Loucy (cell line): ENCODE measurements at regions not wholly inside any gene's neighbourhood (a gene's known extent, or its start where the extent isn't known, plus 50 kb on each side); places are given as distances from the start of the nearest gene placed in this dataset.

Experiments
- H2AFZ ChIP-seq: fragments of 200-600 bp; sonication (generic); 2 replicates; pipeline ENCODE4 v1.6.0; 2016; ENCODE audit warnings: antibody characterized with exemption, mild to moderate bottlenecking, low read length, moderate library complexity
- H3F3A ChIP-seq: fragments of 200-600 bp; 2 replicates; pipeline ENCODE4 v1.6.0; 2016; ENCODE audit warnings: antibody characterized with exemption, low read depth, mild to moderate bottlenecking
- H3K27me3 ChIP-seq: fragments of 200-600 bp; sonication (generic); 2 replicates; pipeline ENCODE4 v1.6.1; 2014; ENCODE audit warnings: low read length, mild to moderate bottlenecking; ENCODE audit not compliant: insufficient read depth, poor library complexity, severe bottlenecking
- H3K36me3 ChIP-seq: fragments of 200-600 bp; sonication (generic); 2 replicates; pipeline ENCODE4 v1.6.1; 2016; ENCODE audit warnings: low read length; ENCODE audit not compliant: insufficient read depth
- H3K4me1 ChIP-seq: fragments of 200-600 bp; sonication (generic); 2 replicates; pipeline ENCODE4 v1.5.1; 2014; ENCODE audit warnings: low read length, mild to moderate bottlenecking; ENCODE audit not compliant: insufficient read depth, poor library complexity, severe bottlenecking
- H3K4me2 ChIP-seq: fragments of 200-600 bp; sonication (generic); 2 replicates; pipeline ENCODE4 v1.6.0; 2014; ENCODE audit warnings: antibody characterized with exemption, low read length, low read depth, mild to moderate bottlenecking; ENCODE audit not compliant: poor library complexity, severe bottlenecking
- H3K4me3 ChIP-seq: fragments of 200-600 bp; sonication (generic); 2 replicates; pipeline ENCODE4 v1.5.1; 2014; ENCODE audit warnings: low read length, mild to moderate bottlenecking, mixed read lengths; ENCODE audit not compliant: poor library complexity, severe bottlenecking
- H3K79me2 ChIP-seq: fragments of 200-600 bp; sonication (generic); 2 replicates; pipeline ENCODE4 v1.6.1; 2014; ENCODE audit warnings: low read length; ENCODE audit not compliant: insufficient read depth
- H3K9ac ChIP-seq: fragments of 200-600 bp; sonication (generic); 2 replicates; pipeline ENCODE4 v1.6.0; 2014; ENCODE audit warnings: mild to moderate bottlenecking, low read depth, low read length, moderate library complexity; ENCODE audit not compliant: poor library complexity, severe bottlenecking
- H3K9me2 ChIP-seq: fragments of 200-600 bp; sonication (generic); replicated peaks from 2 replicates; pipeline ENCODE4 v1.6.1; 2016; ENCODE audit warnings: low read depth, low read length, mixed read lengths
- H3K9me3 ChIP-seq: fragments of 200-600 bp; sonication (generic); 2 replicates; pipeline ENCODE4 v1.6.1; 2014; ENCODE audit warnings: mild to moderate bottlenecking, antibody characterized with exemption, low read length, low read depth; ENCODE audit not compliant: insufficient read depth
- H4K20me1 ChIP-seq: fragments of 200-600 bp; sonication (generic); 2 replicates; pipeline ENCODE4 v1.6.0; 2014; ENCODE audit warnings: antibody characterized with exemption, low read length, mild to moderate bottlenecking; ENCODE audit not compliant: insufficient read depth, poor library complexity, severe bottlenecking
- EZH2phosphoT487 ChIP-seq: fragments of 200-600 bp; IDR thresholded peaks from 2 replicates; pipeline ENCODE4 v1.6.1; 2018; ENCODE audit warnings: antibody characterized with exemption, mild to moderate bottlenecking, moderate library complexity, borderline replicate concordance
- TF ChIP-seq, protein P1 (sequence below): fragments of 200-600 bp; sonication (generic); conservative IDR thresholded peaks from 2 replicates; pipeline ENCODE4 v1.5.1; 2014; ENCODE audit warnings: mild to moderate bottlenecking, antibody characterized with exemption, low read length

DNA sequence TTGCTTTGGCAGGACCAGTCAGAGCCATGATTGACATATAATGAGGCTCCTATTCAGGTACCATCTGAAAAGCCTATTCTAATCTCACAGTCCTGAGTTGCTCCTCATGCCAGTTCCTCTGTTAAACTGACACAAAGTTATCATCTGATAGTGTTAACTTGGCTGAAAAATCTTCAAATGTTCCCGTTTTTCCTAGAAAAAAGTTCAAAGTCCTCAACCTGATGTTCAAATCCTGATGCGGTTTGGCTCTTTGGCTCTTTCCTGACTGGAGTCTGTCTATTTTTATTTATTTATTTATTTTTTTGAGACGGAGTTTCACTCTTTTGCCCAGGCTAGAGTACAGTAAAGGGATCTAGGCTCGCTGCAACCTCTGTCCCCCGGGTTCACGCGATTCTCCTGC, 244.2 kb downstream of the ANKRD50 start:
- H3K4me3 ChIP-seq: no peak overlapping the region
- H3K4me2 ChIP-seq: no peak overlapping the region
- no peak overlapping the region for H3K9ac ChIP-seq
- no peak overlapping the region for H2AFZ ChIP-seq
- H3K9me3 ChIP-seq: no peaks in the 10 kb centered on the region
- no peaks in the 10 kb centered on the region for H3K36me3 ChIP-seq
- H3F3A ChIP-seq: peaks cover 6% of the 10 kb centered on the region; the same call in 1 of the 2 replicates
- H3K4me1 ChIP-seq: peaks cover 17% of the 10 kb centered on the region
- no peaks in the 10 kb centered on the region for H3K79me2 ChIP-seq
- no peaks in the 10 kb centered on the region for H3K9me2 ChIP-seq
- no peaks in the 10 kb centered on the region for H4K20me1 ChIP-seq
- peaks cover 6% of the 10 kb centered on the region for H3K27me3 ChIP-seq
- TF ChIP-seq, protein P1, sequence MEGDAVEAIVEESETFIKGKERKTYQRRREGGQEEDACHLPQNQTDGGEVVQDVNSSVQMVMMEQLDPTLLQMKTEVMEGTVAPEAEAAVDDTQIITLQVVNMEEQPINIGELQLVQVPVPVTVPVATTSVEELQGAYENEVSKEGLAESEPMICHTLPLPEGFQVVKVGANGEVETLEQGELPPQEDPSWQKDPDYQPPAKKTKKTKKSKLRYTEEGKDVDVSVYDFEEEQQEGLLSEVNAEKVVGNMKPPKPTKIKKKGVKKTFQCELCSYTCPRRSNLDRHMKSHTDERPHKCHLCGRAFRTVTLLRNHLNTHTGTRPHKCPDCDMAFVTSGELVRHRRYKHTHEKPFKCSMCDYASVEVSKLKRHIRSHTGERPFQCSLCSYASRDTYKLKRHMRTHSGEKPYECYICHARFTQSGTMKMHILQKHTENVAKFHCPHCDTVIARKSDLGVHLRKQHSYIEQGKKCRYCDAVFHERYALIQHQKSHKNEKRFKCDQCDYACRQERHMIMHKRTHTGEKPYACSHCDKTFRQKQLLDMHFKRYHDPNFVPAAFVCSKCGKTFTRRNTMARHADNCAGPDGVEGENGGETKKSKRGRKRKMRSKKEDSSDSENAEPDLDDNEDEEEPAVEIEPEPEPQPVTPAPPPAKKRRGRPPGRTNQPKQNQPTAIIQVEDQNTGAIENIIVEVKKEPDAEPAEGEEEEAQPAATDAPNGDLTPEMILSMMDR: no peak

DNA sequence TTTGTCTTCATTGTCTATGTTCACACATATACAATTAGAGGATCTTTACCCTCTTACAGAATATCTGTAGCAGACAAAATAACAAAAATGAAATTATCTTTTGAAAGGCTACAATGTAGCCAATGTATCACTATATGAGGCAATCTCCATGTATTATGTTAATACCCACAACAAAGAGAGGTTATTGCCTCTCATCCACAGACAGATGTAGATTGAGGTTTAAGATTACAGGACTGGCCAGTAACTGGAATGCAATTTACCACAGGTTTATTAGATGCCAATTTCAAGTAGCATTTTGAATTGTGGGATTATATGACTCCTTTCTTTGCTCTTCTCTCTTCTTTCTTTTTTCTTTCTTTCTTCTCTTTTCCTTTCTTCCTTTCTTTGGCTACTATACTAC, 242.6 kb downstream of the ANKRD50 start:
- Histone ChIP-seq H2AFZ (no peak overlapping the region), H3K36me3 (no peaks in the 10 kb centered on the region), H3K4me1 (peaks cover 17% of the 10 kb centered on the region), H3K4me3 (no peak overlapping the region), H3K9ac (no peak overlapping the region), H3K79me2 (no peaks in the 10 kb centered on the region), H4K20me1 (no peaks in the 10 kb centered on the region), H3K4me2 (peak overlapping the region; percentile 26), H3K27me3 (peaks cover 6% of the 10 kb centered on the region), H3F3A (peaks cover 6% of the 10 kb centered on the region; the same call in 1 of the 2 replicates), H3K9me3 (no peaks in the 10 kb centered on the region), H3K9me2 (no peaks in the 10 kb centered on the region)
- peak; percentile 42; the same call in 1 of the 2 replicates for TF ChIP-seq EZH2phosphoT487
- TF ChIP-seq, protein P1: no peak

DNA sequence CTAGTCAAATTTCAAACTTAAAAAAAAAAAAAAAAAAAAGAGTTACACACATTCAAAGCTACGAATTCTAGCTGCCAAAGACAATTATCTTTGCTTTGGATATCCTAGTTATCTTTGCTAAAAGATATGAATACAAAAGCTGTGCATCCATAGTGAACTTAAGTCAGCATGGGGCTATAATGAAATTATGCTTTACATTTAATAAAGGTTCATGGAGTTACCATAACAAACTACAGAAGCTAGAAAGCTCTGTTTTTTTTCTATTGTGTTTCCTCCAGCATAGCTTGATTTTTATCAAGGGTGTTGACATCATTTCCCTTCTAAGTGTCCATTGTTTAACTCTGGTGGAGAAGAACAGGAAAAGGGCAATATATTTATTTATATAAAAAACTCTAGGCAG, 234.1 kb downstream of the ANKRD50 start:
- H3K9ac ChIP-seq: no peak overlapping the region
- no peaks in the 10 kb centered on the region for H3K79me2 ChIP-seq
- H3K9me3 ChIP-seq: no peaks in the 10 kb centered on the region
- no peak for TF ChIP-seq EZH2phosphoT487
- TF ChIP-seq, protein P1: no peak
- H3K9me2 ChIP-seq: no peaks in the 10 kb centered on the region
- H2AFZ ChIP-seq: no peak overlapping the region
- no peaks in the 10 kb centered on the region for H3F3A ChIP-seq
- peak overlapping the region; percentile 21 for H3K4me2 ChIP-seq
- no peak overlapping the region for H3K4me3 ChIP-seq
- H4K20me1 ChIP-seq: no peaks in the 10 kb centered on the region
- H3K4me1 ChIP-seq: peaks cover 6% of the 10 kb centered on the region
- no peaks in the 10 kb centered on the region for H3K36me3 ChIP-seq
- H3K27me3 ChIP-seq: no peaks in the 10 kb centered on the region
